MCF 10A (cell line): ENCODE measurements at regions not wholly inside any gene's neighbourhood (a gene's known extent, or its start where the extent isn't known, plus 50 kb on each side); places are given as distances from the start of the nearest gene placed in this dataset.

Source experiments
- BruUV-seq: library from RNA; stranded (reverse); fragments of 400-500 nt; replicated peaks from 2 replicates; lab custom pipeline; 2021; lab: Mats Ljungman, UMichigan
- CTCF ChIA-PET: fragments of 300-600 bp; sonication (Branson Sonifier 250); formaldehyde crosslinking; extraction: SDS; loops from one replicate; lab custom pipeline; 2021; ENCODE audit warnings: antibody characterized with exemption, inconsistent platforms; lab: Yijun Ruan, JAX
- POLR2A ChIA-PET: fragments of 300-600, 350-650 bp; sonication (Branson Sonifier 250); formaldehyde crosslinking; extraction: SDS; loops from one replicate; lab custom pipeline; 2020; ENCODE audit warnings: antibody characterized with exemption, inconsistent platforms; lab: Yijun Ruan, JAX
- DNase-seq: peaks from one replicate; pipeline ENCODE4 v3.0.0-alpha.2; 2018; ENCODE audit not compliant: unreplicated experiment
- H3K27ac Mint-ChIP-seq: one replicate; pipeline ENCODE4 v1.8.0; 2022; ENCODE audit warnings: mild to moderate bottlenecking, low read depth, mixed read lengths; ENCODE audit not compliant: unreplicated experiment
- H3K27me3 Mint-ChIP-seq: one replicate; pipeline ENCODE4 v1.8.0; 2022; ENCODE audit warnings: mixed read lengths; ENCODE audit not compliant: insufficient read depth, unreplicated experiment
- H3K36me3 Mint-ChIP-seq: one replicate; pipeline ENCODE4 v1.8.0; 2022; ENCODE audit warnings: mild to moderate bottlenecking, moderate library complexity, mixed read lengths; ENCODE audit not compliant: insufficient read depth, unreplicated experiment
- H3K4me1 Mint-ChIP-seq: one replicate; pipeline ENCODE4 v1.8.0; 2022; ENCODE audit warnings: mixed read lengths; ENCODE audit not compliant: insufficient read depth, unreplicated experiment
- H3K4me3 Mint-ChIP-seq: one replicate; pipeline ENCODE4 v1.8.0; 2022; ENCODE audit warnings: mild to moderate bottlenecking, moderate library complexity, mixed read lengths; ENCODE audit not compliant: unreplicated experiment
- H3K9me3 Mint-ChIP-seq: one replicate; pipeline ENCODE4 v1.8.0; 2022; ENCODE audit warnings: mixed read lengths; ENCODE audit not compliant: unreplicated experiment
- CTCF ChIP-seq: fragments of 200-600 bp; IDR thresholded peaks from one replicate; pipeline ENCODE4 v1.8.0; 2022; ENCODE audit warnings: antibody characterized with exemption, mild to moderate bottlenecking; ENCODE audit not compliant: unreplicated experiment
- intact Hi-C: fragments of 100-400 bp; cut with micrococcal nuclease; formaldehyde crosslinking; loops from 2 replicates; pipeline ENCODE4 v1.14.1; 2022

GRCh38 chrX:39556056-39556455 lies 541.7 kb downstream of the BCOR start:
- H3K27ac Mint-ChIP-seq = no peak overlapping the region
- no peak overlapping the region for H3K4me3 Mint-ChIP-seq
- no peaks in the 10 kb centered on the region for H3K36me3 Mint-ChIP-seq
- intact Hi-C loops = no loop called here
- POLR2A ChIA-PET = no interaction called here
- peaks cover 9% of the 10 kb centered on the region for H3K4me1 Mint-ChIP-seq
- no peak for DNase-seq
- no peak for TF ChIP-seq CTCF
- BruUV-seq = no TSS peak
- H3K9me3 Mint-ChIP-seq = peaks cover 10% of the 10 kb centered on the region
- peaks cover 82% of the 10 kb centered on the region for H3K27me3 Mint-ChIP-seq
- CTCF ChIA-PET = no interaction called here

GRCh38 chrX:39559229-39559628 lies 538.5 kb downstream of the BCOR start:
- DNase-seq = no peak
- H3K27me3 Mint-ChIP-seq = peaks cover 75% of the 10 kb centered on the region
- POLR2A ChIA-PET = no interaction called here
- no TSS peak for BruUV-seq
- CTCF ChIA-PET = no interaction called here
- TF ChIP-seq CTCF = no peak
- H3K4me3 Mint-ChIP-seq = no peak overlapping the region
- H3K4me1 Mint-ChIP-seq = peaks cover 9% of the 10 kb centered on the region
- no peak overlapping the region for H3K27ac Mint-ChIP-seq
- peaks cover 3% of the 10 kb centered on the region for H3K36me3 Mint-ChIP-seq
- intact Hi-C loops = no loop called here
- H3K9me3 Mint-ChIP-seq = peaks cover 2% of the 10 kb centered on the region

- ChIA-PET CTCF (no interaction called here), POLR2A (interaction anchor here (1.4 kb wide), 1 partner anchor 14 kb away, joined by 3 read pairs; no protein-coding TSS in a partner anchor)
- peaks cover 9% of the 10 kb centered on the region for H3K4me1 Mint-ChIP-seq
- H3K9me3 Mint-ChIP-seq = no peaks in the 10 kb centered on the region
- no peak for TF ChIP-seq CTCF
- peaks cover 6% of the 10 kb centered on the region for H3K36me3 Mint-ChIP-seq
- intact Hi-C loops = no loop called here
- H3K4me3 Mint-ChIP-seq = no peak overlapping the region
- H3K27me3 Mint-ChIP-seq = peaks cover 75% of the 10 kb centered on the region
- no peak for DNase-seq
- no TSS peak for BruUV-seq
- H3K27ac Mint-ChIP-seq = no peak overlapping the region
These were observed 537.5 kb downstream of the BCOR start for GRCh38 chrX:39560271-39560670.

GRCh38 chrX:39563178-39563577 lies 534.6 kb downstream of the BCOR start:
- Mint-ChIP-seq H3K4me1 (peaks cover 9% of the 10 kb centered on the region), H3K36me3 (peaks cover 6% of the 10 kb centered on the region), H3K9me3 (no peaks in the 10 kb centered on the region), H3K27me3 (peaks cover 76% of the 10 kb centered on the region), H3K27ac (no peak overlapping the region), H3K4me3 (no peak overlapping the region)
- DNase-seq = no peak
- no peak for TF ChIP-seq CTCF
- CTCF ChIA-PET = no interaction called here
- intact Hi-C loops = no loop called here
- POLR2A ChIA-PET = no interaction called here
- no TSS peak for BruUV-seq
